ENCODE measurements at regions not wholly inside any gene's neighbourhood (a gene's known extent, or its start where the extent isn't known, plus 50 kb on each side); places are given as distances from the start of the nearest gene placed in this dataset.

DNA sequence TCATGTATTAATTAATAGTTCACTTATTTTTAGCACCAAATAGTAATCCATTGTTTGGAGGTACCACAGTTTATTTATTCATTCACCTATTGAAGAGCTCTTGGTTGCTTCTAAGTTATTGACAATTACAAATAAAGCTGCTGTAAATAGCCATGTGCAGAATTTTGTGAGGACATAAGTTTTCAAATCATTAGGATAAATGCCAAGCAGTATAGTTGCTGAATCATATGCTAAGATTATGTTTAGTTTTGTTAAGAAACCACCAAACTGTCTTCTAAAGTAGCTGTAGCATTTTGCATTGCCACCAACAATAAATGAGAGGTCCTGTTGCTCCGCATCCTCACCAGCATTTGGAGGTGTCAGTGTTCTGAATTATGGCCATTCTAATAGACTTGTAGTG lies 2126.8 kb downstream of the PCDH9 start:
- no peak for DNase-seq

DNA sequence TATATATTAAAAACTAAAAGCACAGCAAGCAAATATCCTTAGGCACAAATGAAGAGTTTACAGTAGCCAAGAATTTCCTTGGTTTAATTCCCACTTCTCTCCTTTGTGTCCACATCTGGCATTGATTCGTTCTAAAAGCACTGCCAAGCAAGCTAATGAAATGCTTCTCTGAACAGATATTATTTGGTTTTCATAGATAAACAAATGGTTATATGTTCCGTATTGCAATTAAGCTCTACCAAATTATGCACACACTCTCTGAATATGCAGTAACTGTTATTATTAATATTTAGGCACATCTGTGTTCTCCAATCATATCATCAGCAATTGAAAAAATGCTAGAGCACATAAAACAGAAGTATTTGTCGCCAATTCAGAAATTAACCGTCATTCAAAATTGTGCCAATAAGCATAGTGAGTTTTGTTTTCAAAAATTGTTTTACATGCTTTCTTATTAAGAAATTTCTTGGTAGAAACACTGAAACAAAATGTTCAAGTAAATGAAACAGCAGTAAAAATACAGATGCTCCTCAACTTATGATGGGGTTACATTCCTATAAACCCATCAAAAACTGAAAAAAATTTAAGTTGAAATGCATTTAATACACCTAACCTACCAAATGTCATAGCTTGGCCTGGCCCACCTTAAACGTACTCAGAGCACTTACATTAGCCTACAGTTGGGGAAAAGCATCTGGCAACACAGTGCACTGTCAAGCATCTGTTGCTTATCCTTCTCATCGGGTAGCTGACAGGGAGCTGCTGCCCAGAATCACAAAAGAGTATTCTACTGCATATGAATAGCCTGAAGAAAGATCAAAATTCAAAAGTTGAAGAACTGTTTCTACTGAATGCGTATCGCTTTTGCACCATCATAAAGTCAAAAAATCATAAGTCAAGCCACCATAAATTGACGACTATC lies 2134.7 kb downstream of the PCDH9 start:
- no peak for DNase-seq

DNA sequence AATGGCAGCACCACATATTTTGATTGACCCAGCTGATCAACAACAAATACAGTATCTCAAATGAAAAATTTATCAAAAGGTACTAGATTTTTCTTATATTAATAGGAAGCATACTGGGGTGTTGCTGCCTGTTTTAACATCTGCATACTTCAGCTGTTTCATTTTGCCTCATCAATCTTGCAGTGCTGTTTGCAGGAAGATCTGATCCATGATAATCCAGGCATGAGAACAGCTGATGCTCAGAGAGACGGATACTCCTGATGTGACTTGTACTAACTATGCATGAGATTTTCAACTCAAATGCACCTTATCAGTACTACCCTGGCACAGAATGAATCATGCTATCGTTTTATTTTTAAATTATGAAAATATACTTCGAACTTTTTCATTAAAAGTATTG lies 2136.8 kb downstream of the PCDH9 start:
- DNase-seq = no peak

DNA sequence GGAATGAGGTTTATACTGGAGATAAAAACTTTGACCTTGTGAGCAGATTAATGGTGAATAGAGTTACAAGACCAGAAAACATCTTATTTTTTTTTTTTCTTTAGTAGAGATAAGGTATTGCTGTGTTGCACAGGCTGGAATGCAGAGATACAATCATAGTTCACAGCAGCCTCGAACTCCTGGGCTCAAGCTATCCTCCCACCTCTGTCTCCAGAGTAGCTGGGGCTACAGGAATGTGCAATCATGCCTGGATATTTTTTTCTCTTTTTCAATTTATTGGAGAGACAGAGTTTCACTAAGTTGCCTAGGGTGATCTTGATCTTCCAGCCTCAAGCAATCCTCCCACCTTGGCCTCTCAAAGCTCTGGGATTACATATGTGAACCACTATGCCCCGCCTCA lies 2139.1 kb downstream of the PCDH9 start:
- DNase-seq = no peak

DNA sequence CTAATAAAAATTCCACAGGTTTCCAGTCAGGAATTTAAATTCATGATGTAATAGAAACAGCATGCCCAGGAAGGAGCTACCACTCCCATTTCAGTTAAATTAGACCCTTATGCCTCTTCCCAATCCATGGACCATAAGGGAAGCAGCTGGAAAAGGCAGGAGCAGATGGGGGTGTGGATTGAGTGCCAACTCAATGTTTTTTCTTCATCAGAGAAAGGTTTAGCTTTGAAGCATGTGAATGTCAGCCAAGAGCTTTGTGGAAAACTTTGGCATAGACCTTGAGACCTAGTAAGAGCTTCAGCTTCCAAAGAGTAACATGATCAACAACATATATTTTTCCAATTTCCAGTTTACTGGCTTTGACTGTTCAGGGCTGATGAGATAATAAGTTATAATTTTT lies 2139.9 kb downstream of the PCDH9 start:
- no peak for DNase-seq

DNA sequence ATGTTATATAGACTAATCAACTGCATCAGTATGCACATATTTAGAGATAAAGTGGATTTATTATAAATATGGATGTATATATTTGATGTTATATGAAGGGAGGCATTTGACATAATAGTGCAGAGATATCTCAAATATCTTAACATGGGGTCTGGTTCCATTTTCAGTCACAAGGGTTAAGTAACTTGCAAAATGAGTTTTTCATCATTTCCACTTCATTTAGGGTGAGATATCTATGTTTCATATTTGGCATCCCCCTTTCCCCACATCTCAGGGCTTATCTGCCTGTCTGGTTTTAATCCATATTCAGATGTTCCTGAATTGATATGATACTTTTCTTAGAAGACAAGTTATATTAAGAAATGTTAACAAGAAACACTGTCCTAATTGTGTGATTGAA lies 2141.2 kb downstream of the PCDH9 start:
- no peak for DNase-seq

DNA sequence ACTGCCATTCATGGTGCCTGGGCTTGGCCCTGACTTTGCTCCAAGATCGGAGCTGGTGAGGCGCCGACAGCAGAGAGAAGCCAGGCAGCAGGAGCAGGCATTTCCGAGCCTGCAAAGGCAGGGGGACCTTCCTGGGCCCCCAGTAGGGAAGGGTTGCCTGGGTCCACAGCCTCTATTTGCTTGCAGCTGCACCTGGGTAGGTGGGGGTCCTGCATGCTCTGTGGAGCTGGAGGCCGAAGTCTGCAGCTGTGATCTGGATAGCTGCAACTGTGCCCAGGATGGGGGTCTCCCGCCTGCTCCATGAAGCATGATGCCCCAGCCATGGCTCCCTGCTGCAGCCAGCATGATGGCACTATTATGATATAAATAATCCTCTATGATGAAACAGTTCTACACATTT lies 2144.2 kb downstream of the PCDH9 start:
- DNase-seq = no peak

DNA sequence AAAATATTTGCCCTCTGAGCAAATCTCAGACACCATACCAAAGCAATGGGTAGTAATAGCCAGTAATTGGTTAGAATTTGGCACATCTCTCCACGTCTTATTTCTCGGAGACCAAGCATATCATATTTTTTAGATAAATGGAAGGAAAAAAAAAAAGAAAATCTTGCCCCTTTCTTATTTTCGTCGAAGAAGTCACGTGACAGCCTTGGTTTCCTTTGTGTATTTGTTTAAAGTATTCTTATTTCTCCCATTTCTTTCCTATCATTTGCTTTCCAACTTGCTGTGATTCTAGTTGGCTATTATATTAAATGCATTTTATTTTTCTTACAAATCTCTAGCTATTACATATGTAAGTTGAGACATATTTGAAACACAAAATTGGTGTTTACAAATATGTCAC lies 2155.9 kb downstream of the PCDH9 start:
- DNase-seq = no peak

DNA sequence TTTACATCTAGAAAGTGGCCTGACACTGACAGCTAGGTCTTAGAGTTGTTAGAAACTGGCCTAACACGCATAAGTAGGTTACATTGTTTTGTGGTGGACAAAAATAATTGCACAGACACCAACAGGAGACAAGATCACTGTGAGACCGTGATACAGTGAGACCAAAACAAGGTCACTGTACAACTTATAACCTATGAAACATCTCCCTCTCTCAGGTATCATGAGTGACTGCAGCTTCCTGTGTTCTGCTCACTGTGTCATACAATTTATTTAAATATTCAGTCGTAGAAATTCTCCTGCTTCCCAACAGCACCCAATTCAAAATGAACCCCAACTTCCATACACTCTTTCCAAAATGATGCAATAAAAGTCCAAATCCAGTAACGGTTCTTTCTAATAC lies 2165.2 kb downstream of the PCDH9 start:
- no peak for DNase-seq

DNA sequence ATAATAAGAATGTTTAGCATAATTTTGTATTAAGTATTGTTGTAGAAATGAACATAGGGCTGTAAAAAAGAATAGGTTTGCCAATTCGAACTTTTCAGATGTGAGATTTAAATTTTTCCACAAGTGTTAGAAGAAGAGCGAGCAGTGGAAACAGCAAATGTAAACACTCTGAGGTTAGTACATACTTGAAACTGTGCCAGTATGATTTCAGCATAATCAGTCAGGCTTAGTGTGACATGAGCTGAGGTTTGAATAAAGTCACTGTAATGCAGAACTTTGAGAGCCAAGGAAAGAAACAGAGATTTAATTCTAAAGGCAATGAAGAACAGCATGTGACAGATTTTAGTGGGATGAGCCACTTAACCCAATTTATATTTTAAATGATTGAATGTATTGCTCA lies 2166.4 kb downstream of the PCDH9 start:
- DNase-seq = no peak

DNA sequence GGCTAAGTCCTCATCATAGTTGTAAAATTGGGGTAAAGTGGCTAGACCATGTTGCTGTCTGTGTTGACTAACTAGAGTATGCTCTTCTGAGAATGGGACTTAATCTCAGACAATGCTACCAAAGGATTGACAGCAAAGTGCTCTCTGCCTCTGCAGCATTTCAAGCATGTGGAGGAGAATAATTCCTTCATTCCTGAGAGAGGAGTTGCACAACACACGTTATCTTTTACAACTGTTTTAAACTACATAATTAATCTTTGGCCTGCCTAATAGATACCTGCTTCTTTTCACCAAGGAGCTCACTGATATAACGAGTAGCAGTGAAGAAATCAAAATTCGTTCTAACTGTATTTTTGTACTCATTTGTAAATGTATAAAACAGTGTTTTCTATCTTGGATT lies 2172.2 kb downstream of the PCDH9 start:
- DNase-seq = no peak

DNA sequence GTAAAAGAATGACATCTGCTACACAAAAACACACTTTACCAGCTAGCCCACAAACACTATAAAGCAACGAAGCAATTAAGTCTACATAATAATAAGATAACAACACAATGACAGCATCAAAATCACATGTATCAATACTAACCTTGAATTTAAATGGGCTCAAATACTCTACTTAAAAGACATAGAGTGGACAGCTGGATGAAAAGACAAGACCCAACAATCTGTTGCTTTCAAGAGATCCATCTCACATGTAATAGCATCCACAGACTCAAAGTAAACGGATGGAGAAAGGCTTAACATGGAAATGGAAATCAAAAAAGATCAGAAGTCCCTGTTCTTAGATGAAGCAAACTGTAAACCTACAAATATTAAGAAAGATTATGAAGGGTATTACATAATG lies 2175.9 kb downstream of the PCDH9 start:
- DNase-seq = no peak

DNA sequence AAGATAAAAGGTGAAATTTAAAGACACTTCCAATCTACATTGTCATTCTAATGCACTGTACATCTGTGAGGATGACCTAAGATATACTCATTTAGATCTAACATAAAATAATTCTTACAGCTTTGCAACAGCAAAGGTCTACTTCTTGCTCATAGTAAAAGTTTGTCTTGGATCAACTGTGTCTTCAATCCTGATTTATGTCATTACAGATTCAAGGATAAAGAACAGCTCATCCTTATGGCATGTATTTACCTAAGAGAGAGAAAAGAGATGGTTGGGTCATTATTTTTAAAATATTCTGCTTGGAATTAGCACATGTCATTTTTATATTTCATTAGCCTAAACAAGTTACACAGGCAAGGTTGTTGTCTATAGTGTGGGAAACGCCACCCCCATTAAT lies 2193.1 kb downstream of the PCDH9 start:
- DNase-seq = no peak

DNA sequence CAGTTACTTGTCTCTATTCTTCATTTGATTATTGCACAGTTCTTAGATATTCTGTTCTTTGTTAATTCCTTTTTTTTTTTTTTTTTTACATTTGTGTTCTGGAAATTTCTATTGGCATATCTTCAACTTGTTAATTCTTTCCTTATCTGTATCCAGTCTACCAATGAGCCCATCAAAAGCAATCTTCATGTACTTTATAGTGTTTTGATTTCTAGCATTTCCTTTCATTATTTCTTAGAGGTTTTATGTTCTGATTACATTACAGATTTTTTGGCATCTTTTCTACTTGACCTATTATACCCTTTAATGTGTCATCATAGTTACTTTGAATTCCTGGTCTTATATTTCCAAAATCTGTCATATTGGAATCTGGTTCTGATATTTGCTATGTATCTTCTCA lies 2194.8 kb downstream of the PCDH9 start:
- no peak for DNase-seq

DNA sequence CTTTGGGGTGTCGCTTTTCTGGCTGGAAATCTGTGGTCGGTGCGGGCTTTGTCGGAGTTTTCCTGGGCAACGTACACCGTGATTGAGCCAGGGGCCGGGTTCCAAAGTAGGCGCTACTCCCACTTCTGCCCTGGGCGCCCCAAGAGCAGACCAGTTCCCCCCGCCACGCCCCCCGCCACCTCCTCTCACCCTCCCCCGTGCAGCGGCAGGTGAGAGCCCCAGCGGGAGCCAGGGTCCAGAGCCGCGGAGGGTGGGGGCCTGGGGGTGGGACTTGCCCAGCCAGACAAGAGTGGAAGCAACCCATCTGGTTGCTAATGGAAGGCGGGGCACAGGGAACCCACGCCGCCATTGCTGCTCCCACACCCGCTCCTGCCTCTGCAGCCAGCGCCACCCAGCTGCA lies 2195.9 kb downstream of the PCDH9 start:
- no peak for DNase-seq

DNA sequence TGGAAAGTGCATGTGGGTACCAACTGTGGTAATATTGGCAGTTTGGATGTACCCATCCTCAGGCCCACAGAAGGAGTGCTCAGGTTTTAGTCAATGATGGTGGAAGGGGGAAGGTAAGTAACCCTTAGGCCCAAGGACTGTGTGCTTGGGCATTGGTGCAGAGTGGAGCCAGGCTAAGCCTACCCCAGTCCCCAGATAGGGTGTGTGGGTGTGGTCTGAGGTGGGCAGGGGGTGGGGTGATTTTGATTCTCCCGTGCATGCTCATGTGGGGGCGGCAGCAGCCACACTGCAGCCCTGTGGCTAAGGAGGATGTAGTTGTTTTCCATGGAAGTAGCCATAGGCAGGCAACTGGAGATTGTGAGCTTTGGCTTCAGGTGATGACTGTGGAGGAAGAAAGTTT lies 2197.3 kb downstream of the PCDH9 start:
- DNase-seq = no peak

DNA sequence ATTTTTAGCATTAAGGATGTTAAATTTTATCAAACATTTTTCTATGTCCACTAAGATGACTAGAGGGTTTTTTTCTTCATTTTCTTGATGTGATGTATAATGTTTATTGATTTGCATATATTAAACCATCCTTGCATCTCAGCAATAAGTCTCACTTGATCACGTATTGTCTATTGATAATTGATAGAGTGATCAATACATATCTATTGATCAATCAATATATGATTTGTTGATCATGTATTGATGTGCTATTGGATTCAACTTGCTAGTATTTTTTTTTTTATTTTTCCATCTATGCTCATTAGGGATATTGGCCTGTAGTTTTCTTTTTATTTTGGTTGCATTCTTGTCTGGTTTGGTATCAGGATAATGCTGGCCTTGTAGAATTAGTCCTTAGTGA lies 2202.0 kb downstream of the PCDH9 start:
- DNase-seq = no peak

DNA sequence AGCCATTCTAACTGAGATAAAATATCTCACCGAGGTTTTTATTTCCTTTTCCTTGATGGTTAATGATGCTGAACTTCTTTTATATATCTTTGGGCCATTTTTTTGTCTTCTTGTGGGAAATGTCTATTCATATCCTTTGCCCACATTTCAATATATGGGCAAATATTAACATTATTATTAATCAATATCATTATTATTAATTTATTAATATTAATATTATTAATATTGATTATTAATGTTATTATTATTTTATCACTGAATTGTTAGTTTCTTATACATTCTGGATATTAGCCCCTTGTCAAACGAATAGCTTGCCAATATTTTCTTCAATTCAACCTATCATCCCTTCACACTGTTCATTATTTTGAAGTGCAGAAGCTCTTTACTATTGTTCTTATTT lies 2203.6 kb downstream of the PCDH9 start:
- DNase-seq = no peak

DNA sequence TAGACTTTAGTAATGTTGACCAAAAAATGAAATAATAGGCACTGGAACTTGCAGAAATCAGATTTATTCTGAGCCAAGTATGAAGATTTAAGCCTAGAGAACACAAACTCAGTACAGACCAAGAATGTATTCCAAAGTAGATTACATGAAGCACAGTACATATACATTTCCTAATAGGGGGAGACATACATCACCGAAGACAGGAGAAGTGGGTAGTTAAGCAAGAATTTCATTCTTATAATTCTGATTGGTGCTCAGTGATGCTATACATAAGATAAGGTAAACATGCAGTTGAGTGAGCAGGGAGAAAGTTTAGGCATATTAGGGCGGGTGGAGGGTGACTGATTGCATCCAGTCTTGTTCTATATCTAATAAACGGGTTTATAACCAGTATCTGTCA lies 2218.8 kb downstream of the PCDH9 start:
- no peak for DNase-seq

DNA sequence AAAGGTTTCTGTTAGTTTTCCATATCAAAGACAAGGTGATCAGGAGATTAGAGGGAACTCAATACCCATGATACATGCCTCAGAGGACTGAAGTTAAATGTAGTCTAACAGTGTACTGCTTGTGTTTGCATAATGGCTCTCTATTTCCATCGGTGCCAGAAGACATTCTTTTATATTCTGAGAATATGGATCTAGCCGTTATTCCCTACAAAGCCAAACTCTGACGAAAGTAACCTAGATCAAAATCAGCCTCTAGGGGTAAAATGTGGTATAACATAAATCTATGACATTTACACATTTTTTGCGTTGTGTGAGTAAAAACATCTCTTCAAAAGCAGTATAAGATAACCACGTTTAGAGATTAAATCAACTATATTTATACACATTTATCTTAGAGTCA lies 2232.7 kb downstream of the PCDH9 start:
- no peak for DNase-seq

DNA sequence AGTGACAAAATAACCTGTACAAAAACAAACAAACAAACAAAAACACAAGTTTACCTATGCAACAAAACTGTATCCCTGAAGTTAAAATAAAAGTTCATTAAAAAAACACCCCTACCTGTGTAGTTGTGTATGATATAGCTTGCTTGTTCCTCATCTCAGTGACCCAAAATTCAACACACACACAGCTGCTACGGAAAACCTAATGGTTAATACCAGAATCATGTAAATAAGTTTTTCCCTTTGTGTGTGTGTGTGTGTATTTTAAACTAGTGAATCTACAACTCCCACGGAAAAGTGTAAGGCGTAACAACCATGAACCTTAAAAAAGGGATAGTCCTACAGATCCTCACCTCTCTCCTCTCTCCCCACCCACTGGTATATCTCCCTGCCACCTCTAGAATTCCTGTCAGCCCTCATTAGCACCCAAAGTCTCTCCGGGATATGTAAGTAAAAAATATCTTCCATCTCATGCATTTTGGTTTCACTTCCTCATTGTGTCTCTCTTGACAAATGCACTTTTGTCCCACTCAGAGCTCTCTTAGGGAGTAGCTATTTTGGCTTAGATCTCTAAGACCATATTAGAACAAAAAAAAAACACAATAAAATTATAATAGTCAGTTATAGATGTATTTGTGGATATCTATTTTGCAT lies 2236.5 kb downstream of the PCDH9 start:
- no peak for DNase-seq

DNA sequence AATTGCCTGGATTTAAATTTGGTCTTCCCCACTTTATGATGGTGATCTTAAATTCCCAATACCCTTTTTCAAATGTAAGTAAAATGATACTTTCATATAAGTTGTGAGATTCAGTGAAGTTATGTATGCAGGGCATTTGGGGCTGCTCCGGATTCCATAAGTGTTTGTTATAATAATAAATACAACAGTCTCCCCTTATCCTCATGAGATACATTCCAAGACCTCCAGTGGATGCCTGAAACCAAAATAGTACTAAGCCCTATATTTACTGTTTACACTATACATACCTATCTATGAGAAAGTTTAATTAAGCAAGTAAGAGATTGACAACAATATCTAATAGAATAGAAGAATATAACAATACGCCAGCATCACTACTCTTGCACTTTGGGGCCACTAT lies 2237.8 kb downstream of the PCDH9 start:
- no peak for DNase-seq

DNA sequence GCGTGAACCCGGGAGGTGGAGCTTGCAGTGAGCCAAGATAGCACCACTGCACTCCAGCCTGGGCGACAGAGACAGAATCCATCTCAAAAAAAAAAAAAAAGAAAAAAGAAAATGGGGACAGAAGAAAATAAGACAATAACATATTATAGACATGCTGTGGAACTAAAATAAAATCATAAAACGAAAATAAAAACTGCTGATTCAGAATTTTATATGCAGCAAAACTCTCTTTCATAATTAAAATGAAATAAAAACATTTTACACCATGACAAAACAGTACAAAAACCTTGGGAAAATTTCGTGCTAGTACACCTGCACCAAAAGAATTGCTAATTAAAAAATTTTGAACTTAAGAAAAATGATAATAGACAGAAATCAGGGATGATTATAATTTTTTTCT lies 2245.1 kb downstream of the PCDH9 start:
- DNase-seq = no peak

DNA sequence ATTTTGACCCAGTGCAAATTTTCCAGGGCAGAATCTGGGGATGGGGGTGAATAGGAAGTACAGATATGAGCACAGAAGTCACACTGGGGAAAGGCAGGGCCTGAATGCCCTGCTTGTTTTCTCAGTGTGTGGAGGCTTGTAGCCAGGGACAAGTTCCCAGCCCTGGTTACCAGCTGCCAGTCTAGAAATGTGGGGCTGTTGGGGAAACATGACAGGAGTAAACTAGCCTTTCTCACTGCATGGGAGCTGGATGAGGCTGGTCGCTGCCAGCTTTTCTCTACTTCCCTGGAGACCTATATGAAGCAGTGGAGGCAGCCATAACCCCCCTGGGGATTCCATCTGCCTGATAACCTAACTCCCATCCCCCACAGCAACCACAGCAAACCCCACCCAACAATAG lies 2267.7 kb downstream of the PCDH9 start:
- DNase-seq = no peak

DNA sequence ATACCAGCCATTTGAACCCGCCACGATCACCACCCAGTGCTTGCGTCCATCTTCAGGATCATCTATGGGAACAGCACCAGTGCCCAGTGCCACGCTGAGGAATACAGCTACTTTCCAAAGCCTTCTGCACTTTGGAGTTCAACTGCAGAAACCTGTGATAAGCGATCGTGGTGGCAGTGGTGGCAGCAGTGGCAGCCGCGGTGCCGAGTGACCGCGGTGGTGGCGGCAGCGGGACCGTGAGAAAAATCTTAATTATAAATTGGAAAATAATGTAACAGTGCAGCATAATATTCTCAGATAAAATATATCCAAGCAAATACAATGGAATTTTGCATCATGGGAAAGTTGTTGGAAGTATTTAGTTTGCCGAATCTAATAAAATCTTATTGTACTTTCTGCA lies 2270.9 kb downstream of the PCDH9 start:
- DNase-seq = no peak
